ENCODE measurements at regions not wholly inside any gene's neighbourhood (a gene's known extent, or its start where the extent isn't known, plus 50 kb on each side); places are given as distances from the start of the nearest gene placed in this dataset.
"Not testable (repeated sequence)": the region's sequence is repeated elsewhere in the genome, so short reads cannot be mapped to it uniquely, and the experiment has no call there.

GRCh38 chr21:31530897-31531705, 128.4 kb upstream of the SOD1 start:
- no peak for DNase-seq

- no peak for DNase-seq
These were observed 129.1 kb upstream of the SOD1 start for GRCh38 chr21:31530364-31530763.

- no peak for DNase-seq
These were observed 130.1 kb upstream of the SOD1 start for GRCh38 chr21:31529406-31529805.

GRCh38 chr21:31526040-31526439, 133.5 kb upstream of the SOD1 start:
- no peak for DNase-seq

GRCh38 chr21:31524140-31524539, 135.4 kb upstream of the SOD1 start:
- DNase-seq: no peak

- DNase-seq: no peak
These were observed 138.0 kb upstream of the SOD1 start for GRCh38 chr21:31521515-31521914.

- no peak for DNase-seq
These were observed 138.9 kb upstream of the SOD1 start for GRCh38 chr21:31520561-31521098.

- no peak for DNase-seq
These were observed 140.9 kb upstream of the SOD1 start for GRCh38 chr21:31518580-31518979.

- DNase-seq: no peak
These were observed 141.7 kb upstream of the SOD1 start for GRCh38 chr21:31517664-31518414.

- no peak for DNase-seq
These were observed 144.2 kb upstream of the SOD1 start for GRCh38 chr21:31515253-31515652.

- no peak for DNase-seq
These were observed 144.9 kb upstream of the SOD1 start for GRCh38 chr21:31514598-31514997.

GRCh38 chr21:31513541-31513940, 146.0 kb upstream of the SOD1 start:
- not testable (repeated sequence) for DNase-seq

GRCh38 chr21:31511999-31512398, 147.5 kb upstream of the SOD1 start:
- DNase-seq: not testable (repeated sequence)

- DNase-seq: no peak
These were observed 148.2 kb upstream of the SOD1 start for GRCh38 chr21:31511258-31511657.

- peak; percentile 87 to 90 for DNase-seq
These were observed 150.1 kb upstream of the SOD1 start for GRCh38 chr21:31509194-31510017.

GRCh38 chr21:31505975-31506374, 153.5 kb upstream of the SOD1 start:
- no peak for DNase-seq

- no peak for DNase-seq
These were observed 155.6 kb upstream of the SOD1 start for GRCh38 chr21:31503939-31504338.

- no peak for DNase-seq
These were observed 156.0 kb upstream of the SOD1 start for GRCh38 chr21:31503467-31503866.

- DNase-seq: no peak
These were observed 156.9 kb upstream of the SOD1 start for GRCh38 chr21:31502537-31503143.

- no peak for DNase-seq
These were observed 157.6 kb upstream of the SOD1 start for GRCh38 chr21:31501926-31502325.

- DNase-seq: no peak
These were observed 156.9 kb upstream of the TIAM1 start for GRCh38 chr21:31500982-31501381.

- DNase-seq: no peak
These were observed 156.0 kb upstream of the TIAM1 start for GRCh38 chr21:31500071-31500470.

GRCh38 chr21:31498985-31499384, 154.9 kb upstream of the TIAM1 start:
- no peak for DNase-seq
